Effector memory CD8-positive, alpha-beta T cell (primary cell): ENCODE measurements at regions not wholly inside any gene's neighbourhood (a gene's known extent, or its start where the extent isn't known, plus 50 kb on each side); places are given as distances from the start of the nearest gene placed in this dataset.

ENCODE experiments used
- ATAC-seq: fragments of 150-1000 bp; cut with Tn5 transposase; replicated peaks from 2 replicates; pipeline ENCODE4 v1.10.0; 2021; ENCODE audit warnings: mild to moderate bottlenecking, moderate library complexity
- DNase-seq, 3 experiments: peaks; one replicate each; pipeline ENCODE4 v3.0.0; 2021
- H3K27ac Mint-ChIP-seq, 2 donors: one replicate each; pipeline ENCODE4 v1.8.0; 2022; ENCODE audit warnings: mild to moderate bottlenecking in 2 of 2, mixed read lengths in 2 of 2, moderate library complexity in 2 of 2
- H3K27me3 Mint-ChIP-seq, 2 donors: one replicate each; pipeline ENCODE4 v1.8.0; 2022; ENCODE audit warnings: mixed read lengths in 2 of 2
- H3K36me3 Mint-ChIP-seq: one replicate; pipeline ENCODE4 v1.8.0; 2022; ENCODE audit warnings: mild to moderate bottlenecking, moderate library complexity, mixed read lengths; ENCODE audit not compliant: insufficient read depth
- H3K4me1 Mint-ChIP-seq, 2 donors: one replicate each; pipeline ENCODE4 v1.8.0; 2022; ENCODE audit warnings: low read depth in 2 of 2, mixed read lengths in 2 of 2
- H3K4me3 Mint-ChIP-seq, 2 donors: one replicate each; pipeline ENCODE4 v1.8.0; 2022; ENCODE audit warnings: mild to moderate bottlenecking in 2 of 2, mixed read lengths in 2 of 2, moderate library complexity in 2 of 2
- H3K9me3 Mint-ChIP-seq, 2 donors: one replicate each; pipeline ENCODE4 v1.8.0; 2022; ENCODE audit warnings: mixed read lengths in 2 of 2

GRCh38 chr3:17932136-17932771 lies 189.8 kb upstream of the TBC1D5 start:
- no peak overlapping the region for H3K4me3 Mint-ChIP-seq
- no peaks in the 10 kb centered on the region for H3K9me3 Mint-ChIP-seq
- H3K36me3 Mint-ChIP-seq = no peaks in the 10 kb centered on the region
- H3K27me3 Mint-ChIP-seq = peaks cover 50 to 66% of the 10 kb centered on the region in 2 donors
- H3K27ac Mint-ChIP-seq = no peak overlapping the region
- DNase-seq (no peak), ATAC-seq (no peak)
- no peaks in the 10 kb centered on the region for H3K4me1 Mint-ChIP-seq

GRCh38 chr3:17931131-17931530 lies 188.7 kb upstream of the TBC1D5 start:
- no peaks in the 10 kb centered on the region for H3K4me1 Mint-ChIP-seq
- no peak overlapping the region for H3K27ac Mint-ChIP-seq
- ATAC-seq = no peak
- H3K9me3 Mint-ChIP-seq = no peaks in the 10 kb centered on the region
- H3K4me3 Mint-ChIP-seq = no peak overlapping the region
- H3K27me3 Mint-ChIP-seq = peaks cover 43 to 62% of the 10 kb centered on the region in 2 donors
- no peak for DNase-seq
- no peaks in the 10 kb centered on the region for H3K36me3 Mint-ChIP-seq

GRCh38 chr3:17928502-17929145 lies 186.2 kb upstream of the TBC1D5 start:
- Mint-ChIP-seq H3K4me3 (no peak overlapping the region), H3K27me3 (peaks cover 25 to 39% of the 10 kb centered on the region in 2 donors), H3K9me3 (no peaks in the 10 kb centered on the region), H3K36me3 (no peaks in the 10 kb centered on the region), H3K4me1 (no peaks in the 10 kb centered on the region), H3K27ac (no peak overlapping the region)
- ATAC-seq = no peak
- no peak for DNase-seq

GRCh38 chr3:17927036-17927435 lies 184.6 kb upstream of the TBC1D5 start:
- Mint-ChIP-seq H3K27me3 (peaks cover 18 to 34% of the 10 kb centered on the region in 2 donors), H3K27ac (no peak overlapping the region), H3K4me1 (no peaks in the 10 kb centered on the region), H3K36me3 (no peaks in the 10 kb centered on the region), H3K9me3 (no peaks in the 10 kb centered on the region), H3K4me3 (no peak overlapping the region)
- ATAC-seq (no peak), DNase-seq (no peak)

- Mint-ChIP-seq H3K4me1 (no peaks in the 10 kb centered on the region), H3K4me3 (no peak overlapping the region), H3K27ac (no peak overlapping the region), H3K36me3 (no peaks in the 10 kb centered on the region), H3K9me3 (no peaks in the 10 kb centered on the region), H3K27me3 (peaks cover 24 to 45% of the 10 kb centered on the region in 2 donors)
- ATAC-seq = no peak
- DNase-seq = no peak
These were observed 172.9 kb upstream of the TBC1D5 start for GRCh38 chr3:17915341-17915740.

- no peak overlapping the region for H3K27ac Mint-ChIP-seq
- H3K9me3 Mint-ChIP-seq = no peaks in the 10 kb centered on the region
- peaks cover 32 to 51% of the 10 kb centered on the region in 2 donors for H3K27me3 Mint-ChIP-seq
- no peak overlapping the region for H3K4me3 Mint-ChIP-seq
- H3K36me3 Mint-ChIP-seq = no peaks in the 10 kb centered on the region
- H3K4me1 Mint-ChIP-seq = no peaks in the 10 kb centered on the region
- DNase-seq (no peak), ATAC-seq (no peak)
These were observed 170.9 kb upstream of the TBC1D5 start for GRCh38 chr3:17913359-17913758.

- Mint-ChIP-seq H3K36me3 (no peaks in the 10 kb centered on the region), H3K27me3 (peaks cover 23 to 43% of the 10 kb centered on the region in 2 donors), H3K27ac (no peak overlapping the region), H3K4me3 (no peak overlapping the region), H3K9me3 (no peaks in the 10 kb centered on the region), H3K4me1 (no peaks in the 10 kb centered on the region)
- DNase-seq (no peak), ATAC-seq (no peak)
These were observed 169.7 kb upstream of the TBC1D5 start for GRCh38 chr3:17911986-17912760.

- no peaks in the 10 kb centered on the region for H3K4me1 Mint-ChIP-seq
- H3K27ac Mint-ChIP-seq = no peak overlapping the region
- DNase-seq = no peak
- ATAC-seq = no peak
- no peak overlapping the region for H3K4me3 Mint-ChIP-seq
- H3K36me3 Mint-ChIP-seq = no peaks in the 10 kb centered on the region
- H3K9me3 Mint-ChIP-seq = no peaks in the 10 kb centered on the region
- H3K27me3 Mint-ChIP-seq = peaks cover 23 to 44% of the 10 kb centered on the region in 2 donors
These were observed 168.5 kb upstream of the TBC1D5 start for GRCh38 chr3:17910922-17911321.

GRCh38 chr3:17909714-17910113 lies 167.3 kb upstream of the TBC1D5 start:
- Mint-ChIP-seq H3K36me3 (no peaks in the 10 kb centered on the region), H3K27me3 (peaks cover 34 to 48% of the 10 kb centered on the region in 2 donors)
- no peak for ATAC-seq

GRCh38 chr3:17908399-17909191 lies 166.2 kb upstream of the TBC1D5 start:
- ATAC-seq (no peak), DNase-seq (no peak)
- Mint-ChIP-seq H3K27ac (no peak overlapping the region), H3K9me3 (no peaks in the 10 kb centered on the region), H3K4me3 (no peak overlapping the region), H3K4me1 (no peaks in the 10 kb centered on the region), H3K36me3 (no peaks in the 10 kb centered on the region), H3K27me3 (peaks cover 34 to 48% of the 10 kb centered on the region in 2 donors)

More at GRCh38 chr3:17909714-17910113, 167.3 kb upstream of the TBC1D5 start:
- H3K9me3 Mint-ChIP-seq = no peaks in the 10 kb centered on the region
- DNase-seq = no peak
- H3K4me1 Mint-ChIP-seq = no peaks in the 10 kb centered on the region
- no peak overlapping the region for H3K27ac Mint-ChIP-seq
- no peak overlapping the region for H3K4me3 Mint-ChIP-seq

- Mint-ChIP-seq H3K27ac (no peak overlapping the region), H3K9me3 (no peaks in the 10 kb centered on the region), H3K27me3 (peaks cover 20 to 35% of the 10 kb centered on the region in 2 donors), H3K36me3 (no peaks in the 10 kb centered on the region), H3K4me3 (no peak overlapping the region), H3K4me1 (no peaks in the 10 kb centered on the region)
- ATAC-seq (no peak), DNase-seq (no peak)
These were observed 163.6 kb upstream of the TBC1D5 start for GRCh38 chr3:17905996-17906395.

GRCh38 chr3:17901893-17902292 lies 159.5 kb upstream of the TBC1D5 start:
- Mint-ChIP-seq H3K4me1 (no peaks in the 10 kb centered on the region), H3K27me3 (peaks cover 11 to 23% of the 10 kb centered on the region in 2 donors), H3K27ac (no peak overlapping the region), H3K4me3 (no peak overlapping the region), H3K36me3 (no peaks in the 10 kb centered on the region), H3K9me3 (no peaks in the 10 kb centered on the region)
- no peak for ATAC-seq
- DNase-seq = no peak

GRCh38 chr3:17894434-17895060 lies 152.1 kb upstream of the TBC1D5 start:
- no peaks in the 10 kb centered on the region for H3K4me1 Mint-ChIP-seq
- no peak overlapping the region for H3K4me3 Mint-ChIP-seq
- no peaks in the 10 kb centered on the region for H3K9me3 Mint-ChIP-seq
- peaks cover 0 to 21% of the 10 kb centered on the region in 2 donors for H3K27me3 Mint-ChIP-seq
- H3K36me3 Mint-ChIP-seq = no peaks in the 10 kb centered on the region
- no peak overlapping the region for H3K27ac Mint-ChIP-seq
- DNase-seq (no peak), ATAC-seq (no peak)
